GM19372 (cell line): ENCODE measurements at regions not wholly inside any gene's neighbourhood (a gene's known extent, or its start where the extent isn't known, plus 50 kb on each side); places are given as distances from the start of the nearest gene placed in this dataset.

Experiments used
- ATAC-seq: cut with Tn5 transposase; IDR thresholded peaks from one replicate; pipeline ENCODE4 v1.9.1; 2021; ENCODE audit warnings: mild to moderate bottlenecking, low read depth, moderate library complexity; ENCODE audit not compliant: unreplicated experiment

DNA sequence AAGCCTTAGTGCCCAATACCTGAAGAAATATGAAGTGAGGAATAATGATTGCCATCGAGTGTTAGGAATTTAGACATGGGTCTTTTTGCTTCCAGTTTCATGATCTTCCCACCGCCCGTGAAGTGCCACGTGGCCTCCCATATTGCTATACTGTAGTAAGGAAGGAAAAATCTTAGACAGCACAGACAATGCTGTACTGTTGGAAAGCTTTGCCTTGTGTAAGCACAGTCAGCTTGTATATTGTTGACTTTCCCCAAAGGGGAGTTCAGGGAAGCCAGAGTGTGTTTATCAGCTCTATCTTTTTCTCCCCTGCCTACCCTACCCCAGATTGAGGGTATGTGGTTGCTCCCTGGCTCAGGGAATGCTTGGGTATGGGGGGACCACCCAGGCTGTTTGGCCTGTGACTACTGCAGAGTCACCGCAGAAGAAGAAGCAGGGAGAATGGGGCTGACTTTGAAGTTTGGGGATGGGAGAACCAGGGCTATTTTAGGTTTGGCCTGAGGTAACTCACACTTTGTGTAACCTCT is 161.8 kb upstream of the MEF2C start:
- no peak for ATAC-seq

DNA sequence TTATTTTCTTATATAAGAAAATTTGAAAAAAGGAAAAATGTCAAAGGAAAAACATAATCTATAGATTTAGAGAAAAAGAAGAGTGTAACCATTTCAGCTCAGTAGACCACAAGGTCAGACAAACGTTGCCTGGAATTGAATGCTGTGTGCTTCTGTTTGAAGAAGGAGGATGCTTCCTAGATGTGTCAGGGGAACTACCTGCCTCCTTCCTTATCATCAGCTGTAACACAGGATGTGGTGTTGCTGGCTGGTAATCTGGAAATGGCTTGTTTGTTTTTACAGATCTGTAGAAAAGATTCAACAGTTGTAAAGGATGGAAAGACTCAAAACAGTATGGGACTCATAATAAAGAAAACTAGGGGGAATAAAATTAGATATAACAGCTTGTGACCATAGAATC is 160.7 kb upstream of the MEF2C start:
- ATAC-seq = no peak

DNA sequence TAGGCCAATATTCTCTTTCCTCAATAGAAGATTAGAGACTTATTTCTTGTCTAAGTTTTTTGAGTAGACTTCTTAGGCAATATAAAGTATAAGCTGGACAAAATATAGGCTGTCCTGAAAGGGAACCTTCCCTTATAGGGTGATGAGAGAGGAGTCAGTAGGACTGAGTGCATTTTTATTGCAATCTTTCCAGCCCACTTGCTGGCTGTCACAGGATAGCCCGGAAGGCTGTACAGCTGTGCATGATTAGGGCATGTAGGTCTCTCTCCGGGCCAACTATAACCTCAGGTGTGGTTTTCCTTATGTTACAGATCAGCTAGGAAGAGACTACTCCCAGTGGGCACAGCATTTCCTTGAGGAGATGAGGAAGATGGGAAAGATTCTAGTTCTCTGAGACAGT is 159.8 kb upstream of the MEF2C start:
- no peak for ATAC-seq

DNA sequence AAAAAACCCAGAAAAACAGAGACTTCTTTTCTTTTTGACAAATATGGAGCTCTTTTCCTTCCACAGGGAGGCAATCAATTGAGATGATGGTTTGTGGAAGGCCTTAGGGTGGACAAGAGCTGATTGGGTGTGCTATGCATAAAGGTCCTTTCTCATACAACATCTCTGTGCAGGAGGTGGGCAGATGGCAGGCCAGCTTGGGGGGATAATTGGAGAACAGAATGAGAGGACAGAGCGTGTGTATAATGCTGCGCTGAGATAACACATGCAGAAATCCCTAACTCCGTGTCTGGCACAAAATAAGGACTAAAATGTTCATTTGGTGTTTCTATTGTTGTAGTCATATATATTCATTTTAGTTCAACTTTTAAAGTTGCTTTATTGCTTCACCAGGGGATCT is 159.0 kb upstream of the MEF2C start:
- ATAC-seq = no peak

DNA sequence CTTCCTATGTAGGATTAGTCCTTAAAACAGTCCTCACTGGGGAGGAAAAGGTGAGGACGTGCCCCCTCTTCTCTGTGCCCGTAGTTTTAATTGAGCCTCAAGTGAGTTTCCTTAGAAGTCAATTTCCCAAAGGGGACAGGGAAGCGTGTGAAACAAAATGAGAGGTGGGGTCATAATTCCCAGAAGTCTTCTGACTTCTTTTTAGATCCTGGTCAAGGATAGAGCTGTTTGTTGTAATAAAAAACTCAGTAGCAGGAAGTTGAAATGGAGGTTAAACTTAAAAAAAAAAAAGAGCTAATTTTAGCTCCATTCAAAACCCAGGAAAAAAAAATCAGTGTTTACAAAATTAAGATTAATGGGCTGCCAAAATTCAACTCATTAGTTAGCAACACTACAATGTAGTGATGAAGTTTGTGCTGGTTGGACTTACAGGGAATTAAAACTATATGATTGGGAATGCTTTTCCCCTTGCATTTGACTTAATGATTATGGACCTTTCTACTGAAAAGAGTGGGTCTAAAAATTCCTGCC is 158.3 kb upstream of the MEF2C start:
- no peak for ATAC-seq

DNA sequence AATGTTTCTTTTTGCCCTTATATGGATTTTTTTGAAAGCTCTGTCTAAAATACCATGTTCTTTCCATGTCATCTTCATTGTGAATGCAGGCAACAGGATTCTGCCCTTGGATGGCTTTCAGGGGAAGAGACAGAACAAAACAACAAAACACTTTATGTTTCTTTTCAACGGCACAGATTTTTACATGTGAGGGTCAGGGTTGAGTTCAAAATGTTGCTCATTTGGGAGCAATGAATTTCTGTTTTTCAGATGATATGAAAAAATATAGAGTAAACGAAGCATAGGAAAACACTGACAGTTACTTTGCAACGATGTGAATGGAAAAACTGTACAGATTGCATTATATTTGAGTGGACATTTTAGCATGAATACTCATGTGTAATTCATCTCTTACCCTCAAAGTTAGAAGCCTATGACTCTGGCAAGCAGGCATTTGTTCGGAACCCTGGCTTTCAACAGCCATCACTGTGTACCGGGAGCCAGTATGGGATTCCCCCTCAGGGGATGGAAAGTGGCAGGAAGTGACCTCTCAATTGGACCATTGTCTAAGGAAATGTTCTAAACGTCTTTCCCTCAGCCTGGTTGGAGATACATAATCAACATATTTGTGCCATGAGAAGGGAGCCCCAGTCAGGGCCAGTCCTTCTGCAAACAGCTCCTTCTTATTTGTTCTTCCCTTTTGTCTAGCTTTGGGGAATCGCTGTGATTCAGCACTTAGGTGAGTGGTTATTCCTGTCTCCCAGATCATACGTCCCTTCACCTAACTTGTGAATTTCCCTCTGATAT is 153.9 kb upstream of the MEF2C start:
- no peak for ATAC-seq

DNA sequence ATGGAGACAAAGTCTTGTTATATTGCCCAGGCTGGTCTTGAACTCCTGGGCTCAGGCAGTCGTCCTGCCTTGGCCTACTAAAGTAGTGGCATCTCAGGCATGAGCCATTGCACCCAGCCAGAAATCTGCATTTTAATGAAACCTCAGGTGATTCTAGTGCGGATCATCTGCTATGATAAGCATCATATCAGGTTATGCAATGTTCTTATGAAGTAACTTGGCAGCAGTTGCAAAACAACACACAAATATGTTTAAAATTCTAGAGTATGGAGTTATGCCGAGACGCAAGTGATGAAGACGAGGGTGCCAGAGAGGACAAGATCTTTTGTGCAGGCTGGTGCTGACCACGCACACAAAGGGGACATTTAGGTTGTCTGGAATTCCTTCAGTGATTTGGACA is 153.2 kb upstream of the MEF2C start:
- ATAC-seq = no peak

DNA sequence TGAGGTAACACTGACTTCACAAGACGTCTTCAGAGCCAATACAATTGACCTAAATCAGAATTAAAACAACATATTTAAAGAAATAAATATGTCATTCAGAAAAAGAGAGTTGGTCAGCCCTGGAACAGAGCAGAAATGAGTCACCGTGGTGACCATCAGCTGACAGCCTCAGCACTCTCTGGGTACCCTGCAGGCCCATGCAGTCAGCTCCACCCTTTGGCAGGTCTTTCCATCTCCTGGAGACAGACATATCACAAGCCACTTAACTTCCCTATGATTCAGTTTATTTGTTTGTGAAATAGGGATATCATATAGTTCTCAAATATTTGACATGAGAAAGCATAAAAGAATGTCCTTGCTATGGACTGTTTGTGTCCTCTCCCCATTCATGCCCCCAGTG is 151.6 kb upstream of the MEF2C start:
- ATAC-seq = peak; percentile 59

DNA sequence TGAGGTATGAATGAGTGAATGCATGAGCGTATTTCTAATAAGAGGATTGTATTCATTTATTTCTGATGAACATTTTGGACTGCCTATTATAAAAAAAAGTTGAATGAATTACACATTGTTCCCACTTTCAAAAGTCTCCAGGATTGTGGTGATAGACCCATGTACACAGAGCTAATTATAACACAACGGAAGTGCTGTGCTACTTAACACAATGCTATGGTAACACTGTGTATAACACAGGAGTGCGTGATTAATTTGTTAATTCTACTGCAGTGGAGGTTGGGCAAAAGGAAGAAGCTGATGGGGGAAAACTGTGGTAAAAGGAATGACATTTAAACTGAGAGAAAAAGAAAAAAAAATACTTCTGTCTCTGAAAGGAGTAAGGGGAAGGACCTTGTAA is 147.8 kb upstream of the MEF2C start:
- ATAC-seq = no peak

DNA sequence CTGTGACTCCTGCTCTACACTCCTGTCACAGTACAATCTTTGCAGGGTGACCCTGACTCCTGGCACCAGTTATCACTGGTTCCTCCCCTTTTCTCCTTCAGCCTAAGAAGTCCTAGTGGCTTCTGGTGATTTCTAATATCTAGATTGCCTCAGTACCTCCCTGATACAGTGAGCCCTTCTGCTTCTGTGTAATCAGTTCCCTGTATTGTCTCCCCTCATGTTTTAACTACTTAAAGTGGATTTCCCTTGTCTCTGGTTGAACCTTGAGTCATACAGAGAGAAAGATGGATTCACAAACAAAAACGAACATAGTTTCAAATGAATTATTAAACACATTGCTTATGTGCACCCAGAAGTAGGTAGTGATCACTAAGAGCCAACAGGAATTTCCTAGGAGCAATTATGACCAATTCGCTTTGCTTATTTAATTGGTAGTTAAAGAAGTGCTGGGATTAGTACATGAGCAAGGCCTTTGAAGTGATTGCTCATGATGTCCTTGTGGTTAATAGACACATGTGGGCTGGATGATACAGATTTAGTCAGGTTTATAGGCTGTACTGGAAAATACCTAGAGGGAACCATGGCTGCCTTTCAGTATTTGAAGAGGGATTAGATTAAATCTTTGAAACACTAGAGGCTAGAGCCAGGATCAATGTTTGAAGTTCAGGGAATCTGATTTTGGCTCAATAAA is 145.8 kb upstream of the MEF2C start:
- ATAC-seq = no peak

DNA sequence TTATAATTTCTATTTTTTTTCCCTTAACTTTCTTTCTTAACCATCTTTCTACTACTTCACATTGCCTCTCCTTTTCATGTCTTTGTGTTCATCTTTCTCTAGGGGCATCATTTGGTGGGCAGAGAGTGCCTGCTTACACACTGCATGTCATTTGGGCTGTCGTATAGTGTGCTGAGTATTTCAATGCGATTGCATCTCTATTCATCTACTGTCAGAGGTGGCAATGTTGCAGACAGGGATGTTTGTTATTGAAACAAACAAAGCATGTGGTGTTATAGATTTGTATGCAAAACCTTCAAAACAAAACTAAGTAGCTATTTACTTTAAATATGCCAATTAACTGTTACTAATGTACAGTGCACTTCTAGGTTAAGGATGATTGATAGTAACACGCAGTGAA is 141.1 kb upstream of the MEF2C start:
- ATAC-seq = no peak

DNA sequence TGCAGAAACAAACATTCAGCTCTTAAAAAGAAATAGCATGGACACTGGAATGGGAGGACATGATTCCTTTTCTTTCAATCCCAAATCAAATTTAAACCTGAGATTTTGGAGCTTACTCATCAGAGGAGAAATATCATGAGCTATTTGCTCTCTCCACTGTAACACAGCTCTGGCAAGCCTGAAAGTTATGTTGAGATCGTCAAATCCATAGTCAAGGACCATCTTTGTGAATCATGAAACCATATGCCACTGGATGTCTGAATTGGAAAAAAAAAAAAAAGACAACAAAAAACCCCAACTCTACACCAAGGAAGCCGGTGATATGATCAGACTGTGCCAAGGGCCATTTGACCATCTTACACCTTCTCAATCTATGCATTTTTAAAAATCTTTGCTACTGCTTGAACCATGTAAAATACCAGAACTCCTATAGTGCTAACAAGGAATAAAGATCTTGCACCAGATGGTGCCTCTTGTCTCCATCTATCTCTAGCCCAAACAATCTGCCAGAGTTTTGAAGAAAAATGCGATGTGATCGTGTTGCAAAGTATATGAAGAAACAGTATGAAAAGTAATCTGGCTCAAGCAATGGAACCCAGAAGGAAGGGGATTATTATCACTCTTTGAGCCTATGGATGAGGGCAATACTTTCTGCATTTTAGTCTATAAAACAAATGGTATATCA is 138.1 kb upstream of the MEF2C start:
- ATAC-seq = no peak

DNA sequence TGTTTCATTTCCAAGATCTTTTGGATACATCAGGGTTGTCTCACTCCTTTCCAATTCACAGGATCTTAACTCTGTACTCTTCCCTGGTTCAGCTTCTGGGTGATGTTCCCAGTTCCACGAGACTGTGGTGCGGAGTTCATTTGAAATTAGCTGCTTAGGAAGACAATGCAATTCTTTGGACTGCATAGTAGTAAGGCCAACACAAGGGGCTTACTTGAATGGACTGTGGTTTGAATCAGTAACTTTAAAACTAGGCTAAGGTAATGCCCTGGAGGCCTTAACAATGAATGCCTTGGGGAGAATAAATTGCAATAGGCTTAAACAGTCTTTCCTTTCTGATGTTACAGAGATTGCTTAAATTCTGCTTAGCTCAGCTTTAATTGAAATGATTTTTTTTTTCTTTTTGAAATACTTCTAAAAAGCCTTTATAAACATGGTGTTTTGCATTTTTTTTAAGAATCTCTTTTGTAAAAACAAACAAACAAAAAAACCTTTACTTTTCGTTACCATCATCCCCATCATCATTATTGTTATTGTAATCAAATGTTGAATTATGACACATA is 133.8 kb upstream of the MEF2C start:
- no peak for ATAC-seq

DNA sequence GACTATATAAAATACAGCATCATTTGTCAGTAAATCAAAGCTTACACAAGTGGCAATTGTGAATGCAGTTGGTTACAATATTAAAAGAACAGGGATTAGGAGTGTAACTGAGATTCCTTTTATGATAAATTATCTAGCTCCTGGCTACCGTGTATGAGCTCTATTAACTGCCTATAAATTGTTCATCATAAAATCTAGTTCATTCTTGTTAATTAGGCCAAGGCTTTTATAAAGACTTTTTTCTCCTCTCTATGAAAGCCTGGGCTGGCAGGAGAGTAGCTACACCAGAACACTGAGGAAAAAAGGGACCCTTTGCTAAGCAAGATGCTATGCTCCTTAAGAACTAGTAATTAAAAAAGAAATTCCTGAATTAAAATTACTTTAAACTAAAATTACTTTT is 132.4 kb upstream of the MEF2C start:
- no peak for ATAC-seq

DNA sequence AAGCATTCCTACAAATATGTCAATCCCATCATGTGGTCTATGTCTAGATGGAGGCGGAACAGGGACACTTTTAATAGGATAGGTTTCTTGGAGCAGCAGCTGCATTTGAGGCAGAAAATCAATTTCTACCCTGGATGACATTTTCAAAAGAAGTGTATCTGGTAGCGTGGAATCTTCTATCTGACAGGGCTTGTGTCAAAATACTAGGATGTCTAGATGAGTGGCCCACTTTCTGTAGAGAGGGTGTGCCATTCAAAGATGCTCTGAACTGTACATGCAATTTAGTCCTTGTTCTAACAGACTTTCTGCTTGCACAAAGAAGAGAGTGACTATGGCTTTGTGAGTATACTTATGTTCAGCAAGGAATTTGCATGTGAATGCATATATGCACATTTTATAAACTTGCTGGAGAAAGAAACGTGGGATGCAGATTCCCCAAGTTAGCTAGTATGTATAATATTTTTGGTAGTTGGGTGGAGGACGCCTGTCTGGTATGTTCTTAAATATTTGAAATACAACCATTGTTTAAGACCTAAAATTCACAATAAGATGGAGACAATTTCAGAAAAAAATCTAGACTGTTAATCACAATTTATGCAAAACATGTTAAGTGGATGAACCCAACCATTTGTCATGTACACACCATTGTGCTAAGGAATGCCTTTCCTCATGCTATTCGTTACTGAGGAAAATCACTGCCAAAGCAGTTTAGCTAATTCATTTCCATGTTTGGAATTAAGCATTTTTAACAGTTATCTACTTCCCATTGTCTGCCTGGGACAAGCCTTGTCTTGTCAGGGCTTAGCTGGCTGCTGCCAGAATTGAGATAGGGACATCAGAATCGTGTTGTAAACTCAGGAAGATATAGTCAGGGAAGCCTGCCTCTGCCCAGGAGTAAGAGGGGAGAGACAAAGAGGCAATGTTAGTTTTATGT is 129.1 kb upstream of the MEF2C start:
- ATAC-seq = no peak

DNA sequence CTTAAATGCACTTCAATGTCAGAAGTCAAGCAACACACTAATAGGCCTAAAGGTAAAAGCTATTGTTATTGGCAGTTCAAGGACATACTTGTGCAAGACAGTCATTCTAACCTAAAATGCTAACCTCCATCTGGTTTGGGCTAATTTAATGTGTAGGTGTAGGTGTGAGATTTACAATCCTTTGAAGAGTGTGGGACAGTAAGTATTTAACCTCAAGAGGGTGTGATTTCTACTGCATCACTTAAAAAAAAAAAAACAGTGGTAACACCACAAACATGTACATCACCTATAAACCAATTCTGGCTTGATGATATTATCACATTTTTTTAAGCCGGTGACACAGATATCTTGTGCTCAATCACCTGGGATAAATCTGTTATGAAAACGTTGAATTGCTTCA is 127.5 kb upstream of the MEF2C start:
- ATAC-seq = no peak

DNA sequence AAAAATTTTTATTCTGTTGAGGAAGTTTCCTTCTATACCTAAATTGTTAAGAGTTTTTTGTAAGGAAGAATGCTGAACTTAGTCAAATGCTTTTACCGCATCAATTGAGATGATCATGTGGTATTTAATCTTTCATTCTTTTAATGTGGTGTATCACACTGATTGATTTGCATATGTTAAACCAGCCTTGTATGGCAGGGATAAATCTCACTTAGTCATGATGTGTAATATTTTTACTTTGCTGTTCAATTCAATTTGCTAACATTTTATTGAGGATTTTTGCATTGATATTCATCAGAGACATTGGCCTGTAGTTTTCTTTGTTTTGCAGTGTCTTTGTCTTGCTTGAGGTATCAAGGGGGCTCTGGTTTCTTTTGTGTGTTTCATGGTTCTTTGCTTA is 125.3 kb upstream of the MEF2C start:
- ATAC-seq = no peak

DNA sequence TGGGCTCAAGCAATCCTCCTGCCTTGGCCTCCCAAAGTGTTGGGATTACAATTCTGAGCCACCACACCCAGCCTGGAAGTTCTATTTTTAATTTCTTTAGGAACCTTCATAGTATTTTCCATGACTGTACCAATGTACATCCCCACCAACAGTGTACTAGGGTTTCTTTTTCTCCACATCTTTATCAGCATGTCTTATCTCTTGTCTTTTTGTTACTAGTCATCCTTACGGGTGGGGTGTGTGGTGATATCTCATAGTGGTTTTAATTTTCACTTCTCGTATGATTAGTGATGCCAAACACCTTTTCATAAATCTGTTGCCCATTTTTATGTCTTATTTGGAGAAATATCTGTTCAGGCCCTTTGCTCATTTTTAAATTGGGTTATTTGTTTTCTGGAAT is 123.0 kb upstream of the MEF2C start:
- ATAC-seq = no peak

DNA sequence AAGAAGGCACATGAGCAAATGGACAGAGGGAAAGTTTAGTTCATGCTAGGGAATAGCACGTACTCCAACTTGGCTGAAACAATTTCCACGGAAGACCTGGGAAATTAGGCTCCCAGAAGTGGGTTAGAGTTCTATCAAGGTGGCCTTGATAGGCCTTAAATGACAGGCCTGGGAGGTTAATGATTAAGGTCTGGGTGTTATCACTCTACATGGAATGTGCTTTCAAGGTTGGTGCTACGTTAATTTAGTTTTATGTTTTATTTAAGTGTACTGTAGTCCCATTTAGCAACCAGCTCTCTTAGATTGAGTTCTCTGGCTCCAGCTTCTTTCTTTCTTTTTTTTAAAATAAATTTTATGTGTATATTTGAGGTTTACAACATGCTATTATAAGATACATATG is 121.4 kb upstream of the MEF2C start:
- ATAC-seq = no peak

DNA sequence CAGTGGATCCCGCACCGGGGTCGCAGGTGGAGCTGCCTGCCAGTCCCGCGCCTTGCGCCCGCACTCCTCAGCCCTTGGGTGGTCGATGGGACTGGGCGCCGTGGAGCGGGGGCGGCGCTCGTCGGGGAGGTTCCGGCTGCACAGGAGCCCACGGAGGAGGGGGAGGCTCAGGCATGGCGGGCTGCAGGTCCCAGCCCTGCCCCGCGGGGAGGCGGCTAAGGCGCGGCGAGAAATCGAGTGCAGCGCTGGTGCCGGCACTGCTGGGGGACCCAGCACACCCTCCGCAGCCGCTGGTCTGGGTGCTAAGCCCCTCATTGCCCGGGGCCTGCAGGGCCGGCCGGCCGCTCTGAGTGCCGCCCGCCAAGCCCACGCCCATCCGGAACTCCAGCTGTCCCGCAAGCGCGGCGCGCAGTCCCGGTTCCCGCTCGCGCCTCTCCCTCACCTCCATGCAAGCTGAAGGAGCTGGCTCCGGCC is 120.6 kb upstream of the MEF2C start:
- ATAC-seq = no peak
